Body of pancreas (tissue), 4 donors: ENCODE measurements at regions not wholly inside any gene's neighbourhood (a gene's known extent, or its start where the extent isn't known, plus 50 kb on each side); places are given as distances from the start of the nearest gene placed in this dataset.

Experiments used
- POLR2A ChIP-seq, 3 donors: fragments of 450-650 bp; IDR thresholded peaks; one replicate each; pipeline ENCODE4 v1.6.1; 2016; ENCODE audit warnings: antibody characterized with exemption in 3 of 3, mild to moderate bottlenecking in 2 of 3
- TF ChIP-seq, protein P1 (sequence below), 7 experiments: fragments of 450-650 bp in 4 of 7; fragments of 200-600 bp in 3 of 7; sonication (generic) in 3 of 7; IDR thresholded peaks; one replicate each; pipeline ENCODE4 v1.5.1; 2016 to 2019; ENCODE audit warnings: antibody characterized with exemption in 7 of 7

DNA sequence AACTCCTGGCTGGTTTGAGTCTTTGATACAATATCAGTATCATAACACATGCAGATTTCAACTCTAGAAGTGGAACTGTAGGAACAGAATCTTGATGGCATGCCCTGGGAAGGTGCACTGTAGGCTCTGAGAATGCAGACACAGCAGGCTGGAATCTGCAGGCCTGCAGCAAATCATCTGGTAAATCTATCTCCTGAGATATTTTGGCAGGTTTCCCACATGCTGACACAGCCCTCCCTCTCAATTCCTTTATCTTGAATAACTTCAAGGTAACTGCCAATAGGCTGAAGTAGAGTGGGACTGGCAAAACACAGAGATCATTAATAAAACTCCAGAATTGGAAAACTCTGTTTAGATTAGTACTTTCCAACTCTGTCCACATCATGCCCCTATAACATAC, 177.8 kb upstream of the PCSK5 start:
- TF ChIP-seq, protein P1, sequence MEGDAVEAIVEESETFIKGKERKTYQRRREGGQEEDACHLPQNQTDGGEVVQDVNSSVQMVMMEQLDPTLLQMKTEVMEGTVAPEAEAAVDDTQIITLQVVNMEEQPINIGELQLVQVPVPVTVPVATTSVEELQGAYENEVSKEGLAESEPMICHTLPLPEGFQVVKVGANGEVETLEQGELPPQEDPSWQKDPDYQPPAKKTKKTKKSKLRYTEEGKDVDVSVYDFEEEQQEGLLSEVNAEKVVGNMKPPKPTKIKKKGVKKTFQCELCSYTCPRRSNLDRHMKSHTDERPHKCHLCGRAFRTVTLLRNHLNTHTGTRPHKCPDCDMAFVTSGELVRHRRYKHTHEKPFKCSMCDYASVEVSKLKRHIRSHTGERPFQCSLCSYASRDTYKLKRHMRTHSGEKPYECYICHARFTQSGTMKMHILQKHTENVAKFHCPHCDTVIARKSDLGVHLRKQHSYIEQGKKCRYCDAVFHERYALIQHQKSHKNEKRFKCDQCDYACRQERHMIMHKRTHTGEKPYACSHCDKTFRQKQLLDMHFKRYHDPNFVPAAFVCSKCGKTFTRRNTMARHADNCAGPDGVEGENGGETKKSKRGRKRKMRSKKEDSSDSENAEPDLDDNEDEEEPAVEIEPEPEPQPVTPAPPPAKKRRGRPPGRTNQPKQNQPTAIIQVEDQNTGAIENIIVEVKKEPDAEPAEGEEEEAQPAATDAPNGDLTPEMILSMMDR (IDR thresholded peaks at IDR 0.05): no peak
- no peak for TF ChIP-seq POLR2A (IDR thresholded peaks at IDR 0.05)
